ENCODE measurements at regions not wholly inside any gene's neighbourhood (a gene's known extent, or its start where the extent isn't known, plus 50 kb on each side); places are given as distances from the start of the nearest gene placed in this dataset.
"Not testable (repeated sequence)": the region's sequence is repeated elsewhere in the genome, so short reads cannot be mapped to it uniquely, and the experiment has no call there.

DNA sequence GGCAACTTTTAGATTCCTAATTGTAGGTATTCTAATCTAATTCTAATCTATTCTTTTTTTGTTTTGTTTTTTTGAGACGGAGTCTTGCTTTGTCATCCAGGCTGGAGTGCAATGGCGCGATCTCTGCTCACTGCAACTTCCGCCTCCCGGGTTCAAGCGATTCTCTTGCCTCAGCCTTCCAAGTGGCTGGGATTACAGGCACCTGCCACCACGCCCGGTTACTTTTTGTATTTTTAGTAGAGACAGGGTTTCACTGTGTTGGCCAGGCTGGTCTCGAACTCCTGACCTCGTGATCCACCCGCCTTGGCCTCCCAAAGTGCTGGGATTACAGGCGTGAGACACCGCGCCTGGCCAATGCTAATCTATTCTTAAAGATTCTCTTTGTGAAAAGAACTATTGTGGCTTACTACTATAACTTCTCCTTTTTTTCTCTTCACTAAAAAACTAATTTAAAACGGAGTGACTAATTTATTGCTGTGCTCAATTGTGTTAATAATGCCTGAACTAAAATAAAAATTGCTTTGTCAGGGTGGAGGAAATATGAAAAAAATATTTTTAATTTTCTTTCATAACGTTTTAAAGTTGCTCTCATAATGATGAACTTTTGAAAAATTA, 85.6 kb downstream of the DUSP6 start:
- TF ChIP-seq, protein P1, sequence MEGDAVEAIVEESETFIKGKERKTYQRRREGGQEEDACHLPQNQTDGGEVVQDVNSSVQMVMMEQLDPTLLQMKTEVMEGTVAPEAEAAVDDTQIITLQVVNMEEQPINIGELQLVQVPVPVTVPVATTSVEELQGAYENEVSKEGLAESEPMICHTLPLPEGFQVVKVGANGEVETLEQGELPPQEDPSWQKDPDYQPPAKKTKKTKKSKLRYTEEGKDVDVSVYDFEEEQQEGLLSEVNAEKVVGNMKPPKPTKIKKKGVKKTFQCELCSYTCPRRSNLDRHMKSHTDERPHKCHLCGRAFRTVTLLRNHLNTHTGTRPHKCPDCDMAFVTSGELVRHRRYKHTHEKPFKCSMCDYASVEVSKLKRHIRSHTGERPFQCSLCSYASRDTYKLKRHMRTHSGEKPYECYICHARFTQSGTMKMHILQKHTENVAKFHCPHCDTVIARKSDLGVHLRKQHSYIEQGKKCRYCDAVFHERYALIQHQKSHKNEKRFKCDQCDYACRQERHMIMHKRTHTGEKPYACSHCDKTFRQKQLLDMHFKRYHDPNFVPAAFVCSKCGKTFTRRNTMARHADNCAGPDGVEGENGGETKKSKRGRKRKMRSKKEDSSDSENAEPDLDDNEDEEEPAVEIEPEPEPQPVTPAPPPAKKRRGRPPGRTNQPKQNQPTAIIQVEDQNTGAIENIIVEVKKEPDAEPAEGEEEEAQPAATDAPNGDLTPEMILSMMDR (IDR thresholded peaks at IDR 0.05): not testable (repeated sequence)
- not testable (repeated sequence) for TF ChIP-seq POLR2A (IDR thresholded peaks at IDR 0.05)
